Activated CD8-positive, alpha-beta T cell treated with anti-CD3 and anti-CD28 coated beads, Interleukin-2, amount 10 ng/mL, durations not matched to agents 7 days and 5 days (primary cell): ENCODE measurements at regions not wholly inside any gene's neighbourhood (a gene's known extent, or its start where the extent isn't known, plus 50 kb on each side); places are given as distances from the start of the nearest gene placed in this dataset.

ENCODE experiments used
- ATAC-seq: fragments of 150-1000 bp; cut with Tn5 transposase; one replicate; pipeline ENCODE4 v1.10.0; 2021; ENCODE audit warnings: moderate library complexity
- CTCF ChIA-PET: fragments of 350-600 bp; sonication (Branson Sonifier 250); formaldehyde crosslinking; loops from one replicate; lab custom pipeline; 2021; ENCODE audit warnings: antibody characterized with exemption; lab: Charles Lee
- POLR2A ChIA-PET: fragments of 350-600 bp; sonication (Branson Sonifier 250); formaldehyde crosslinking; loops from one replicate; lab custom pipeline; 2021; ENCODE audit warnings: antibody characterized with exemption; lab: Charles Lee
- DNase-seq: peaks from one replicate; pipeline ENCODE4 v3.0.0-alpha.2; 2020
- H3K27ac Mint-ChIP-seq: one replicate; pipeline ENCODE4 v1.8.0; 2021; ENCODE audit warnings: mild to moderate bottlenecking, mixed read lengths
- H3K27me3 Mint-ChIP-seq: one replicate; pipeline ENCODE4 v1.8.0; 2021; ENCODE audit warnings: low read depth, mixed read lengths
- H3K36me3 Mint-ChIP-seq: one replicate; pipeline ENCODE4 v1.8.0; 2021; ENCODE audit warnings: low read depth, mixed read lengths
- H3K4me1 Mint-ChIP-seq: one replicate; pipeline ENCODE4 v1.8.0; 2021; ENCODE audit warnings: low read depth, mixed read lengths
- H3K4me3 Mint-ChIP-seq: one replicate; pipeline ENCODE4 v1.8.0; 2021; ENCODE audit warnings: mild to moderate bottlenecking, mixed read lengths
- H3K9me3 Mint-ChIP-seq: one replicate; pipeline ENCODE4 v1.8.0; 2022; ENCODE audit warnings: mixed read lengths; ENCODE audit not compliant: insufficient read depth

GRCh38 chr2:45192991-45193390 lies 183.7 kb upstream of the SIX2 start:
- ATAC-seq (no peak), DNase-seq (no peak)
- H3K4me1 Mint-ChIP-seq: no peaks in the 10 kb centered on the region
- no peak overlapping the region for H3K27ac Mint-ChIP-seq
- H3K27me3 Mint-ChIP-seq: peaks cover 20% of the 10 kb centered on the region
- no peaks in the 10 kb centered on the region for H3K36me3 Mint-ChIP-seq
- no peak overlapping the region for H3K4me3 Mint-ChIP-seq
- H3K9me3 Mint-ChIP-seq: no peaks in the 10 kb centered on the region
- POLR2A ChIA-PET: no interaction called here
- CTCF ChIA-PET: no interaction called here

- CTCF ChIA-PET: no interaction called here
- Mint-ChIP-seq H3K4me3 (no peak overlapping the region), H3K4me1 (no peaks in the 10 kb centered on the region), H3K27me3 (peaks cover 20% of the 10 kb centered on the region), H3K27ac (no peak overlapping the region), H3K9me3 (no peaks in the 10 kb centered on the region), H3K36me3 (no peaks in the 10 kb centered on the region)
- ATAC-seq (no peak), DNase-seq (no peak)
- POLR2A ChIA-PET: no interaction called here
Measured at GRCh38 chr2:45192481-45192880, 183.2 kb upstream of the SIX2 start.

- no peaks in the 10 kb centered on the region for H3K9me3 Mint-ChIP-seq
- no peak overlapping the region for H3K27ac Mint-ChIP-seq
- DNase-seq (no peak), ATAC-seq (no peak)
- H3K36me3 Mint-ChIP-seq: no peaks in the 10 kb centered on the region
- ChIA-PET POLR2A (no interaction called here), CTCF (no interaction called here)
- H3K4me3 Mint-ChIP-seq: no peak overlapping the region
- H3K27me3 Mint-ChIP-seq: peaks cover 20% of the 10 kb centered on the region
- H3K4me1 Mint-ChIP-seq: no peaks in the 10 kb centered on the region
Measured at GRCh38 chr2:45191976-45192375, 182.7 kb upstream of the SIX2 start.

DNA sequence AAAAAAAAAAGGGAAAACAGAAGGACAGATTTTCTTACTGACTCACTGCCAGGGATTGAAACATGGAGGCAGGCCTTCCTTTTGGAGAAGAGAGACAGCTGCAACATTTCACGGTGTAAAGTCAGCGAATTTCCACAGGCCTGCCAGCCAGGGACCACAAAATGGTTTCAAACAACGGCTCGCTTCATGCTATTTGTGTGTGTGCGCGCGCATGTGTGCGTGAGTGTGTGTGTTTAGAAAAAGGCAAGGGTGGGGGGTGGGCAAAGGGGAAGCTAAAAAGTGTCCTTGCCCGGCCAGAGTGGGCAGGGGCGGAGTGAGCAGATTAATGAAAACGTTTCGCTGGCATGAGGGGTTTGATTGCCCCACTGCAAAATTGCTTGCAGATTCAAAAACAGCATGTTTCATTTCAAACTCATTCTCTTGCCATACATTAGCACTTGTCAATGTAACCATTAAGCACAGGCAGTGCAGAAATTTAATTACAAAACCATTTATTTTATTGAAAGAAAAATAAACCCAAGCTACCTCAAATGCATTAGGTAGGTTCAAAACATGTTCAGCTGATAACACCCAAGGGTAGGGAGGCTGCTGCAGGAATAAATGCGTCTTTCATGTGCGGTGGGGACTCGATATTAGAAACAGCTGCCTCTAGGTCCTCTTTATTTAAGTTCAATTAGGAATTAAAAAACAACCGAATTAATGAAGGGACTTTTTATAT lies 182.1 kb upstream of the SIX2 start:
- ATAC-seq: no peak
- H3K36me3 Mint-ChIP-seq: no peaks in the 10 kb centered on the region
- no peaks in the 10 kb centered on the region for H3K4me1 Mint-ChIP-seq

GRCh38 chr2:45190481-45190942 lies 181.3 kb upstream of the SIX2 start:
- H3K4me3 Mint-ChIP-seq: no peak overlapping the region
- peaks cover 16% of the 10 kb centered on the region for H3K27me3 Mint-ChIP-seq
- no peaks in the 10 kb centered on the region for H3K36me3 Mint-ChIP-seq
- no peak for ATAC-seq
- H3K4me1 Mint-ChIP-seq: no peaks in the 10 kb centered on the region
- H3K27ac Mint-ChIP-seq: no peak overlapping the region
- DNase-seq: peak; percentile 3
- no peaks in the 10 kb centered on the region for H3K9me3 Mint-ChIP-seq
- ChIA-PET CTCF (no interaction called here), POLR2A (no interaction called here)

More for the DNA sequence above, 182.1 kb upstream of the SIX2 start:
- H3K9me3 Mint-ChIP-seq: no peaks in the 10 kb centered on the region
- H3K4me3 Mint-ChIP-seq: no peak overlapping the region
- no peak overlapping the region for H3K27ac Mint-ChIP-seq
- H3K27me3 Mint-ChIP-seq: peaks cover 20% of the 10 kb centered on the region
- ChIA-PET CTCF (no interaction called here), POLR2A (no interaction called here)
- DNase-seq: no peak

DNA sequence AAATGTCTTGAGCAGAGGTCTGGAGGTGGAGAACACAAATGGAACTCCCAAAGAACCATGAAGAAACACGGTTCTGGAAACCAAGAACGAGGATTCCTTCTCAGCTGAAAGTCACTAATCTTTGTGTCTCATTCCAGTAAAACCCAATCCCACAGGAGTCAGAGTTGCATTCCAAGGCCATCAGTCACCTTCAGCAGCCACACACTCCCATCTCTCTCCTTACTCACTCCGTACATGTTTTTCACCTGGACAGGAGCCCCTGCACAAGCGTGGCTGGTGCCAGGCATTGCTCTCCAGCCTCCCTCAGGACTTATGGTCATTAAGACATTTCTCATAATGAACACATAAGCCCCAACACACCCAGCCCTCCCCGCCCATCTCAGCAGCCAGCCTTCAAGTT lies 175.4 kb upstream of the SIX2 start:
- POLR2A ChIA-PET: no interaction called here
- H3K4me3 Mint-ChIP-seq: no peak overlapping the region

GRCh38 chr2:45182667-45183295 lies 173.5 kb upstream of the SIX2 start:
- ATAC-seq (no peak), DNase-seq (peak; percentile 5)
- H3K27ac Mint-ChIP-seq: no peak overlapping the region
- H3K9me3 Mint-ChIP-seq: no peaks in the 10 kb centered on the region
- H3K4me3 Mint-ChIP-seq: no peak overlapping the region
- CTCF ChIA-PET: no interaction called here
- POLR2A ChIA-PET: no interaction called here
- H3K27me3 Mint-ChIP-seq: peaks cover 13% of the 10 kb centered on the region
- H3K4me1 Mint-ChIP-seq: no peaks in the 10 kb centered on the region
- H3K36me3 Mint-ChIP-seq: no peaks in the 10 kb centered on the region

More for the DNA sequence above, 175.4 kb upstream of the SIX2 start:
- DNase-seq (peak; percentile 1), ATAC-seq (no peak)
- Mint-ChIP-seq H3K36me3 (no peaks in the 10 kb centered on the region), H3K27me3 (peaks cover 8% of the 10 kb centered on the region), H3K4me1 (no peaks in the 10 kb centered on the region), H3K9me3 (no peaks in the 10 kb centered on the region), H3K27ac (no peak overlapping the region)
- CTCF ChIA-PET: no interaction called here

GRCh38 chr2:45180779-45181178 lies 171.5 kb upstream of the SIX2 start:
- Mint-ChIP-seq H3K36me3 (no peaks in the 10 kb centered on the region), H3K4me3 (no peak overlapping the region), H3K9me3 (no peaks in the 10 kb centered on the region), H3K27me3 (peaks cover 27% of the 10 kb centered on the region), H3K4me1 (no peaks in the 10 kb centered on the region), H3K27ac (no peak overlapping the region)
- DNase-seq (no peak), ATAC-seq (no peak)
- ChIA-PET CTCF (no interaction called here), POLR2A (no interaction called here)

DNA sequence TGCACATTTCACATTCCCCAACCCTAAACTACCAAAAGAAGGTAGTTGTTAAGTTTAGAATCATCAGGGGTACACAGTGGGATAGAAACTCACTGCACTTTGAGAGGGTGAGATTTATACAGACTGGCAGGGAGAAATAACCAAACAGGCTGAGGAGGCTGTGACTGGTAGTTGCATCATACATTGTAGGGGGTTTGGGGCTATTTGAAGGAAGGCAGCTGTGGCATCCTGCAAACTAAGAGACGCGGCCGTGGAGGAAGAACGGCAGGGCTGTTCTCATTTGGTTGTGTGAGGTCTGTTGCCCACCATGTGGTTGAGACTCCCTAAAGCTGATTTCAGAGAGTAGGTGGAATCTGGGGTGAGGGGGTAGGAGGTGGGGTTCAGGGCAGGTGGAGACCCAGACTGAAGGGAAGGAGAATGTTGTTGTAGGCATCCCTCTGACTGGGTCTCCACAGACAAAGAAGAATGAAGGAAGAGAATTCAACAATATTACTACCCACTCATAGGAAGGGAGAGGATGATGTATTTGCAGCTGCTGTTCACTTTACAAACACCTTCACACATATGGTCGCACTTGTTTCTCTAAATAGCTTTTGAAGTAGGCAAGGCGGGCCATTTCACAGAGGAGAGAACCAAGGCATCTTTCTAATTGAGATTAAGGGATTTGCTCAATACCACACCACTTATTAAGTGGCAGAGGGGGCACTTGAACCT lies 170.9 kb upstream of the SIX2 start:
- ChIA-PET CTCF (no interaction called here), POLR2A (no interaction called here)
- Mint-ChIP-seq H3K4me1 (no peaks in the 10 kb centered on the region), H3K27ac (no peak overlapping the region), H3K4me3 (no peak overlapping the region), H3K36me3 (no peaks in the 10 kb centered on the region), H3K27me3 (peaks cover 29% of the 10 kb centered on the region), H3K9me3 (no peaks in the 10 kb centered on the region)
- DNase-seq (peak; percentile 13), ATAC-seq (no peak)

DNA sequence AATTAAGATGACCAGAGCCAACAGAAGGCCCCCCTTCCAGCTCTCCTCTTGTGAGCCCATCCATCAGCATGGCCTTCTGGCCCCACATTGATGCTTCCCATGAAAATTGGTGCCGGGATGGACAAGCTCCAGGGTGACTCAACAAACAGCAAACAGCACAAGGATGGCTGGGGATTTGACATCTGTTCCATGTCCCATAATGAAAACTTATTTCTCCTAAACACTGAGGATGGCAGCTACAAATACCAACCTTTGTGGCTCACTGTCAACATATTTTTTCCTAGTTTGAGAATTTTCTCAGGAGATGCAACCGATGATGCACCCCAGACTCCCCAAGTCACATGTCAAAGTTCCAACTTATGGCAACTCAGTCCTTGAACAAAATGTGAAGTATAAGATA lies 169.6 kb upstream of the SIX2 start:
- Mint-ChIP-seq H3K27me3 (peaks cover 38% of the 10 kb centered on the region), H3K4me3 (no peak overlapping the region), H3K4me1 (no peaks in the 10 kb centered on the region), H3K9me3 (no peaks in the 10 kb centered on the region), H3K27ac (no peak overlapping the region), H3K36me3 (no peaks in the 10 kb centered on the region)
- CTCF ChIA-PET: no interaction called here
- peak; percentile 1 for DNase-seq
- no peak for ATAC-seq
- POLR2A ChIA-PET: no interaction called here

DNA sequence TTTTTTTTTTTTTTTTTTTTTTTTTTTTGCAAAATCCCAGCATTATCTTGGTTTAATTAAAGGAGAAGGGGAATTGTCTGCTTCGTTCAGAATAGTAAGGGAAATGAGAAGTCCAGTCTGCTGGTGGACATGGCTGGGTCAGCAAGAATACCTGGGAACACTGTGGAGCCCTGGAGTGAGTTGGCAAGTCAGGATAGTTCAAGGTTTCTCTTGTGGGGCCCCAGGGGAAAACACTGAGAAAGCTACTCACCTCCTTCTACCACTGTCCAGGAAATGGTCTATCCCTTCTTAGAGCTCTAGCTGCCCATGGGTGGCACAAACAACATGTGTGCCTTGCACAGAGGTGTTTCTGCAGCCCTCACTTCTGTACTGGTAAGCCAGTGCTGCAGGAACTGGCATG lies 169.1 kb upstream of the SIX2 start:
- H3K27me3 Mint-ChIP-seq: peaks cover 42% of the 10 kb centered on the region
- POLR2A ChIA-PET: no interaction called here
- H3K4me1 Mint-ChIP-seq: no peaks in the 10 kb centered on the region
- ATAC-seq (no peak), DNase-seq (no peak)
- H3K36me3 Mint-ChIP-seq: no peaks in the 10 kb centered on the region
- H3K27ac Mint-ChIP-seq: no peak overlapping the region
- CTCF ChIA-PET: no interaction called here
- no peaks in the 10 kb centered on the region for H3K9me3 Mint-ChIP-seq
- no peak overlapping the region for H3K4me3 Mint-ChIP-seq

DNA sequence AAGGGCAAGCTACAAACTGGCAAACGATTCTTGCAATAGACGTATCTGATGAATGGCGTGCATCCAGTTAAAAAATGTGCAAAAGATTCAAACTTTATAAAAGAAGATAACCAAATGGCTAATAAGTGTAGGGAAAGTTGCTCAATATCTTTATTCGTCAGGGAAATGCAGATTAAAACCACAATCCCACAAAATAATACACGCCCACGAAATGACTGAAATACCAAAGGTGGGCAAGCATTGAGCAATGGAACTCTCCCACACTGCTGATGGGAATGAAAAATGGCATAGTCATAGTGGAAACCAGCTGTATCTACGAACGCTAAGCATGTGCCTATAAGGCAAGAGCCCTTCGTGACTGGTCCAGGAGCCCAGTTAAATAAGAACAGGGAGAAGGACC lies 168.6 kb upstream of the SIX2 start:
- Mint-ChIP-seq H3K27ac (no peak overlapping the region), H3K36me3 (no peaks in the 10 kb centered on the region), H3K4me1 (no peaks in the 10 kb centered on the region), H3K27me3 (peaks cover 46% of the 10 kb centered on the region), H3K4me3 (no peak overlapping the region), H3K9me3 (no peaks in the 10 kb centered on the region)
- ChIA-PET POLR2A (no interaction called here), CTCF (no interaction called here)
- no peak for DNase-seq
- ATAC-seq: no peak
